NCI-H2227 (cell line): ENCODE measurements at regions not wholly inside any gene's neighbourhood (a gene's known extent, or its start where the extent isn't known, plus 50 kb on each side); places are given as distances from the start of the nearest gene placed in this dataset.
"Not testable (repeated sequence)": the region's sequence is repeated elsewhere in the genome, so short reads cannot be mapped to it uniquely, and the experiment has no call there.

Experiments used
- DNase-seq: peaks from one replicate; lab custom pipeline; 2025; ENCODE audit not compliant: unreplicated experiment; lab: John Stamatoyannopoulos, UW

GRCh38 chr4:140219567-140219966, 65.6 kb upstream of the MAML3 start:
- no peak for DNase-seq

- DNase-seq: not testable (repeated sequence)
Observed at GRCh38 chr4:140219070-140219469, 65.1 kb upstream of the MAML3 start.

- DNase-seq: no peak
Observed at GRCh38 chr4:140213749-140214148, 59.8 kb upstream of the MAML3 start.

- no peak for DNase-seq
Observed at GRCh38 chr4:140213116-140213515, 59.1 kb upstream of the MAML3 start.

GRCh38 chr4:140212646-140213045, 58.7 kb upstream of the MAML3 start:
- no peak for DNase-seq

- DNase-seq: no peak
Observed at GRCh38 chr4:140212194-140212593, 58.2 kb upstream of the MAML3 start.

GRCh38 chr4:140211693-140212092, 57.7 kb upstream of the MAML3 start:
- DNase-seq: no peak

GRCh38 chr4:140211161-140211560, 57.2 kb upstream of the MAML3 start:
- no peak for DNase-seq

- no peak for DNase-seq
Observed at GRCh38 chr4:140208921-140209320, 54.9 kb upstream of the MAML3 start.
